A549 (cell line): ENCODE measurements at regions not wholly inside any gene's neighbourhood (a gene's known extent, or its start where the extent isn't known, plus 50 kb on each side); places are given as distances from the start of the nearest gene placed in this dataset.

Experiments
- ATAC-seq, 2 experiments: fragments of 200-7000 bp in 1 of 2; fragments of >200 bp in 1 of 2; cut with Nextera tagmentation in 1 of 2; cut with Tn5 transposase in 1 of 2; 3 replicates each; pipeline versions ENCODE4 v1.8.0 to v1.9.1; 2018 to 2020; ENCODE audit warnings: mild to moderate bottlenecking in 1 of 2, moderate library complexity in 1 of 2
- CTCF ChIA-PET: fragments of 300-600 bp; sonication (Branson Sonifier 250); formaldehyde crosslinking; extraction: SDS; loops from one replicate; lab custom pipeline; 2021; ENCODE audit warnings: antibody characterized with exemption, inconsistent platforms; lab: Yijun Ruan, JAX
- POLR2A ChIA-PET: fragments of 350-600 bp; formaldehyde crosslinking; extraction: SDS; loops from one replicate; lab custom pipeline; 2021; ENCODE audit warnings: antibody characterized with exemption, inconsistent platforms; lab: Yijun Ruan, JAX
- DNase-seq, 2 experiments: peaks; one replicate each; pipeline versions ENCODE4 v3.0.0 to v3.0.0-alpha.2; 2011 to 2016; ENCODE audit warnings: low read depth in 1 of 2, low spot score in 1 of 2
- FAIRE-seq: peaks from 2 replicates; lab custom pipeline; 2011; peaks lifted over from hg19 to GRCh38; lab: Jason Lieb, UNC
- H3K27ac ChIP-seq, 2 experiments: fragments of >200 bp; sonication (Bioruptor Twin); formaldehyde crosslinking; 3 replicates each; pipeline ENCODE4 v1.5.1; 2016 to 2017
- H3K4me1 ChIP-seq: fragments of >200 bp; sonication (Bioruptor Twin); formaldehyde crosslinking; 3 replicates; pipeline ENCODE4 v1.6.1; 2016
- H3K4me2 ChIP-seq: fragments of >200 bp; sonication (Bioruptor Twin); formaldehyde crosslinking; 3 replicates; pipeline ENCODE4 v1.6.1; 2016
- H3K4me3 ChIP-seq: fragments of >200 bp; sonication (Bioruptor Twin); formaldehyde crosslinking; 3 replicates; pipeline ENCODE4 v1.5.1; 2016
- H3K9me3 ChIP-seq: fragments of >200 bp; sonication (Bioruptor Twin); formaldehyde crosslinking; 3 replicates; pipeline ENCODE4 v1.6.1; 2016
- CBX2 ChIP-seq: fragments of 200-600 bp; sonication (generic); IDR thresholded peaks from 2 replicates; pipeline ENCODE4 v1.6.1; 2016; ENCODE audit warnings: low read depth, mild to moderate bottlenecking, borderline replicate concordance
- CHD2 ChIP-seq: fragments of 150-350 bp; IDR thresholded peaks from 2 replicates; pipeline ENCODE4 v1.6.1; 2014; ENCODE audit warnings: low read length; ENCODE audit not compliant: partially characterized antibody
- CHD4 ChIP-seq: fragments of 200-600 bp; sonication (generic); IDR thresholded peaks from 2 replicates; pipeline ENCODE4 v1.6.1; 2016; ENCODE audit warnings: antibody characterized with exemption, mild to moderate bottlenecking, borderline replicate concordance
- EHF ChIP-seq: fragments of 250-450 bp; sonication (Bioruptor Pico); IDR thresholded peaks from 2 replicates; pipeline ENCODE4 v1.5.0; 2020; ENCODE audit warnings: mild to moderate bottlenecking
- HDAC2 ChIP-seq: fragments of 200-600 bp; sonication (generic); IDR thresholded peaks from 2 replicates; pipeline ENCODE4 v1.6.1; 2016
- HEYL ChIP-seq: fragments of 250-450 bp; sonication (Bioruptor Pico); IDR thresholded peaks from 2 replicates; pipeline ENCODE4 v1.8.0; 2021; ENCODE audit warnings: mild to moderate bottlenecking, moderate library complexity
- HOXB5 ChIP-seq: fragments of 250-450 bp; sonication (Bioruptor Pico); IDR thresholded peaks from 2 replicates; pipeline ENCODE4 v1.5.0; 2020; ENCODE audit warnings: mild to moderate bottlenecking, moderate library complexity
- JUN ChIP-seq, 2 experiments: fragments of >200 bp; sonication (Bioruptor Twin); formaldehyde crosslinking; IDR thresholded peaks; 2 replicates in 1 of 2; 3 replicates in 1 of 2; pipeline ENCODE4 v1.6.1; 2016 to 2017
- KDM1A ChIP-seq: fragments of 200-600 bp; sonication (generic); IDR thresholded peaks from 2 replicates; pipeline ENCODE4 v1.6.1; 2016; ENCODE audit warnings: low read depth, mild to moderate bottlenecking
- MAZ ChIP-seq: fragments of 150-350 bp; IDR thresholded peaks from 2 replicates; pipeline ENCODE4 v1.6.1; 2014; ENCODE audit warnings: antibody characterized with exemption, low read depth, low read length, borderline replicate concordance
- PHF8 ChIP-seq: fragments of 200-600 bp; sonication (generic); IDR thresholded peaks from 2 replicates; pipeline ENCODE4 v1.6.1; 2016; ENCODE audit warnings: low read depth, mild to moderate bottlenecking, antibody characterized with exemption, moderate library complexity, borderline replicate concordance
- POLR2A ChIP-seq: IDR thresholded peaks from 2 replicates; pipeline ENCODE4 v1.6.1; 2012; ENCODE audit warnings: mild to moderate bottlenecking, low read length
- RAD21 ChIP-seq, 2 experiments: fragments of >200 bp in 1 of 2; sonication (Bioruptor Twin) in 1 of 2; formaldehyde crosslinking in 1 of 2; IDR thresholded peaks in 1 of 2; conservative IDR thresholded peaks in 1 of 2; 2 replicates in 1 of 2; 3 replicates in 1 of 2; pipeline ENCODE4 v1.6.1; 2012 to 2018; ENCODE audit warnings: inconsistent platforms in 1 of 2
- SMC3 ChIP-seq: fragments of >200 bp; sonication (Bioruptor Twin); formaldehyde crosslinking; IDR thresholded peaks from 3 replicates; pipeline ENCODE4 v1.6.1; 2018; ENCODE audit warnings: inconsistent platforms
- SREBF2 ChIP-seq: fragments of 450-650 bp; IDR thresholded peaks from 2 replicates; pipeline ENCODE4 v1.6.1; 2014; ENCODE audit warnings: mild to moderate bottlenecking, moderate library complexity
- TFCP2L1 ChIP-seq: fragments of 250-450 bp; sonication (Bioruptor Pico); IDR thresholded peaks from 2 replicates; pipeline ENCODE4 v1.5.0; 2021; ENCODE audit warnings: mild to moderate bottlenecking
- ZFP36 ChIP-seq: fragments of 450-650 bp; IDR thresholded peaks from 2 replicates; pipeline ENCODE4 v1.6.1; 2014; ENCODE audit warnings: borderline replicate concordance; ENCODE audit not compliant: partially characterized antibody
- ZSCAN20 ChIP-seq: fragments of 250-450 bp; sonication (Bioruptor Pico); IDR thresholded peaks from 2 replicates; pipeline ENCODE4 v1.8.0; 2022; ENCODE audit warnings: mild to moderate bottlenecking, moderate library complexity
- WGBS: methylation state at CpG from one replicate; pipeline ENCODE4 v1.1.6; 2017; ENCODE audit errors: missing lambda C conversion rate; 5-methylcytosine and 5-hydroxymethylcytosine counted together
- TF ChIP-seq, protein P1 (sequence below): fragments of 450-650 bp; IDR thresholded peaks from 2 replicates; pipeline ENCODE4 v1.6.1; 2014; ENCODE audit warnings: antibody characterized with exemption
- TF ChIP-seq, protein P2 (sequence below): IDR thresholded peaks from 2 replicates; pipeline ENCODE4 v1.6.1; 2012
- TF ChIP-seq, protein P3 (sequence below): fragments of 150-350 bp; IDR thresholded peaks from 2 replicates; pipeline ENCODE4 v1.6.1; 2014; ENCODE audit warnings: low read depth, mild to moderate bottlenecking, low read length
- TF ChIP-seq, protein P4 (sequence below): fragments of >200 bp; sonication (Bioruptor Twin); formaldehyde crosslinking; IDR thresholded peaks from 3 replicates; pipeline ENCODE4 v1.5.1; 2016

DNA sequence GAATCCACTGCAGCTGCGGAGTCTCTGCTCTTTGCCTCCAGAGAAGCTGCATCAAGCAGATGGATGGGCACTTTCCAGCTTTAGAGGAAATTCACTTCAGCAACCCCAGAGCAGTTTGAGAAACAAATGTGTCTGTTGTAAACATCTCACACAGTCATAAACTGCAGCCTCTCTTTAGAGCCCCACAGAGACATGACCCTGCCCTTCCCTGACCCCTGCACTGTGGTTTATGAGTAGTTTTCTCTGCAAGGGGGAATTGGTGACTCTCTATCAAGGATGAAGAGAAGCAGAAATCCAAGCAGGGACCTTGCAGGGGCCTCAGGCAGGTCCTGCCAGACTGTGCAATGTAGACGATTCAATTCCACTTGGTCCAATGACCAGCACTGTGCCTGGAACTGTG lies 160.2 kb downstream of the SH2D4B start:
- TF ChIP-seq TFCP2L1 (CRISPR knock-in tag) (no peak), JUN (IDR thresholded peaks at IDR 0.05) (no peak), MAZ (no peak), SREBF2 (no peak), POLR2A (no peak), CBX2 (no peak), HOXB5 (no peak), CHD2 (no peak), EHF (CRISPR knock-in tag) (no peak), HEYL (no peak), HDAC2 (no peak), ZFP36 (no peak), CHD4 (no peak), KDM1A (no peak)
- TF ChIP-seq, protein P1, sequence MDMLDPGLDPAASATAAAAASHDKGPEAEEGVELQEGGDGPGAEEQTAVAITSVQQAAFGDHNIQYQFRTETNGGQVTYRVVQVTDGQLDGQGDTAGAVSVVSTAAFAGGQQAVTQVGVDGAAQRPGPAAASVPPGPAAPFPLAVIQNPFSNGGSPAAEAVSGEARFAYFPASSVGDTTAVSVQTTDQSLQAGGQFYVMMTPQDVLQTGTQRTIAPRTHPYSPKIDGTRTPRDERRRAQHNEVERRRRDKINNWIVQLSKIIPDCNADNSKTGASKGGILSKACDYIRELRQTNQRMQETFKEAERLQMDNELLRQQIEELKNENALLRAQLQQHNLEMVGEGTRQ: no peak
- TF ChIP-seq, protein P2, sequence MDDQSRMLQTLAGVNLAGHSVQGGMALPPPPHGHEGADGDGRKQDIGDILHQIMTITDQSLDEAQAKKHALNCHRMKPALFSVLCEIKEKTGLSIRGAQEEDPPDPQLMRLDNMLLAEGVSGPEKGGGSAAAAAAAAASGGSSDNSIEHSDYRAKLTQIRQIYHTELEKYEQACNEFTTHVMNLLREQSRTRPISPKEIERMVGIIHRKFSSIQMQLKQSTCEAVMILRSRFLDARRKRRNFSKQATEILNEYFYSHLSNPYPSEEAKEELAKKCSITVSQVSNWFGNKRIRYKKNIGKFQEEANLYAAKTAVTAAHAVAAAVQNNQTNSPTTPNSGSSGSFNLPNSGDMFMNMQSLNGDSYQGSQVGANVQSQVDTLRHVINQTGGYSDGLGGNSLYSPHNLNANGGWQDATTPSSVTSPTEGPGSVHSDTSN: no peak
- TF ChIP-seq, protein P3, sequence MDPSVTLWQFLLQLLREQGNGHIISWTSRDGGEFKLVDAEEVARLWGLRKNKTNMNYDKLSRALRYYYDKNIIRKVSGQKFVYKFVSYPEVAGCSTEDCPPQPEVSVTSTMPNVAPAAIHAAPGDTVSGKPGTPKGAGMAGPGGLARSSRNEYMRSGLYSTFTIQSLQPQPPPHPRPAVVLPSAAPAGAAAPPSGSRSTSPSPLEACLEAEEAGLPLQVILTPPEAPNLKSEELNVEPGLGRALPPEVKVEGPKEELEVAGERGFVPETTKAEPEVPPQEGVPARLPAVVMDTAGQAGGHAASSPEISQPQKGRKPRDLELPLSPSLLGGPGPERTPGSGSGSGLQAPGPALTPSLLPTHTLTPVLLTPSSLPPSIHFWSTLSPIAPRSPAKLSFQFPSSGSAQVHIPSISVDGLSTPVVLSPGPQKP: no peak
- no peaks in the 10 kb centered on the region for H3K4me1 ChIP-seq
- no peak for DNase-seq
- H3K4me2 ChIP-seq: no peak overlapping the region
- H3K9me3 ChIP-seq: no peaks in the 10 kb centered on the region
- no peak overlapping the region for H3K4me3 ChIP-seq
- ChIA-PET POLR2A (no interaction called here), CTCF (interaction anchor here (2.6 kb wide), 1 partner anchor 14 kb away, joined by 6 read pairs; no protein-coding TSS in a partner anchor)
- FAIRE-seq: no peak
- no peak for ATAC-seq
- 27% methylated on average over 2 of the region's 2 CpGs for WGBS
- H3K27ac ChIP-seq: no peak overlapping the region

DNA sequence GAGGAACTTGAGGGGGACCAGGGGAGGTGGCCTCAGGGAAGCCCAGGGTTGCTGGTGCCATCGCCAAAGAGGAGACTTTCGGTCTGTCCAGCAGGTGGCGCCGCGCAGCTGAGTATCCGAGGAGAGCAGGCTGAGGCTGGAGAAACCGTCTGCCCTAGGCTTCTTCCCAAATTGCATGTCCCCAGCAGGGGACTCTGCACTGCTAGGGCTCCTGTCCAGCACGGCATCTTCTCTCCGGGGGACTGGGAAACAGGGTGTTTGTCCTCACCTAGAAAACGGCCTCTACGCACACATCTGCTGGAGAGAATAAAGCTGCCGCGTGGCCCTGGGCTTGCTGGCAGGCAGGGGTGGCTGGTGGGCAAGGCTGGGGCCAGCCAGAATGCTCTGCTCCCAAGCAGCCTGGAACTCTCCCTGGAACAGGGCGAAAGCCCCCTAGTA lies 161.9 kb downstream of the SH2D4B start:
- H3K4me2 ChIP-seq: no peak overlapping the region
- no peak overlapping the region for H3K4me3 ChIP-seq
- ChIA-PET CTCF (interaction anchor here (0.7 to 5.4 kb wide), 27 partner anchors 10 to 364 kb away, joined by 3 to 53 read pairs (median 5); no protein-coding TSS in a partner anchor), POLR2A (interaction anchor here (0.6 kb wide), 1 partner anchor 11 kb away, joined by 8 read pairs; no protein-coding TSS in a partner anchor)
- FAIRE-seq (no peak), ATAC-seq (peak; percentile 87 to 97), DNase-seq (peak; percentile 59 to 73)
- no peaks in the 10 kb centered on the region for H3K4me1 ChIP-seq
- no peak for TF ChIP-seq PHF8
- no peak for TF ChIP-seq ZSCAN20
- peak; percentile 81 to 86 for TF ChIP-seq RAD21 (conservative IDR thresholded peaks at IDR 0.05 in 1 of 2, IDR thresholded peaks at IDR 0.05 in 1 of 2)
- TF ChIP-seq SMC3: peak; percentile 78
- TF ChIP-seq, protein P4, sequence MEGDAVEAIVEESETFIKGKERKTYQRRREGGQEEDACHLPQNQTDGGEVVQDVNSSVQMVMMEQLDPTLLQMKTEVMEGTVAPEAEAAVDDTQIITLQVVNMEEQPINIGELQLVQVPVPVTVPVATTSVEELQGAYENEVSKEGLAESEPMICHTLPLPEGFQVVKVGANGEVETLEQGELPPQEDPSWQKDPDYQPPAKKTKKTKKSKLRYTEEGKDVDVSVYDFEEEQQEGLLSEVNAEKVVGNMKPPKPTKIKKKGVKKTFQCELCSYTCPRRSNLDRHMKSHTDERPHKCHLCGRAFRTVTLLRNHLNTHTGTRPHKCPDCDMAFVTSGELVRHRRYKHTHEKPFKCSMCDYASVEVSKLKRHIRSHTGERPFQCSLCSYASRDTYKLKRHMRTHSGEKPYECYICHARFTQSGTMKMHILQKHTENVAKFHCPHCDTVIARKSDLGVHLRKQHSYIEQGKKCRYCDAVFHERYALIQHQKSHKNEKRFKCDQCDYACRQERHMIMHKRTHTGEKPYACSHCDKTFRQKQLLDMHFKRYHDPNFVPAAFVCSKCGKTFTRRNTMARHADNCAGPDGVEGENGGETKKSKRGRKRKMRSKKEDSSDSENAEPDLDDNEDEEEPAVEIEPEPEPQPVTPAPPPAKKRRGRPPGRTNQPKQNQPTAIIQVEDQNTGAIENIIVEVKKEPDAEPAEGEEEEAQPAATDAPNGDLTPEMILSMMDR: peak; percentile 81
- H3K9me3 ChIP-seq: no peaks in the 10 kb centered on the region
- 7% methylated on average over 8 of the region's 14 CpGs for WGBS
- no peak overlapping the region for H3K27ac ChIP-seq
